ENCODE measurements at regions not wholly inside any gene's neighbourhood (a gene's known extent, or its start where the extent isn't known, plus 50 kb on each side); places are given as distances from the start of the nearest gene placed in this dataset.

GRCh38 chr9:103397868-103398600 is 402.9 kb downstream of the CYLC2 start:
- Mint-ChIP-seq H3K27me3 (peaks cover 4% of the 10 kb centered on the region), H3K4me1 (no peaks in the 10 kb centered on the region), H3K4me3 (no peak overlapping the region), H3K36me3 (ENCODE audit: low read depth) (no peaks in the 10 kb centered on the region), H3K9me3 (no peaks in the 10 kb centered on the region), H3K27ac (no peak overlapping the region)
- ATAC-seq (replicated peaks), result peak; percentile 59

GRCh38 chr9:103399535-103399934 is 404.4 kb downstream of the CYLC2 start:
- H3K4me1 Mint-ChIP-seq, result no peaks in the 10 kb centered on the region
- H3K27me3 Mint-ChIP-seq, result peaks cover 4% of the 10 kb centered on the region
- no peaks in the 10 kb centered on the region for H3K9me3 Mint-ChIP-seq
- no peaks in the 10 kb centered on the region for H3K36me3 Mint-ChIP-seq (ENCODE audit: low read depth)
- no peak overlapping the region for H3K27ac Mint-ChIP-seq
- H3K4me3 Mint-ChIP-seq, result no peak overlapping the region
- no peak for ATAC-seq (replicated peaks)

- Mint-ChIP-seq H3K4me1 (no peaks in the 10 kb centered on the region), H3K36me3 (ENCODE audit: low read depth) (no peaks in the 10 kb centered on the region), H3K4me3 (no peak overlapping the region), H3K27ac (no peak overlapping the region), H3K9me3 (no peaks in the 10 kb centered on the region), H3K27me3 (no peaks in the 10 kb centered on the region)
- no peak for ATAC-seq (replicated peaks)
These were observed 412.1 kb downstream of the CYLC2 start for GRCh38 chr9:103407260-103407659.

GRCh38 chr9:103410059-103410458 is 414.9 kb downstream of the CYLC2 start:
- Mint-ChIP-seq H3K27ac (no peak overlapping the region), H3K4me3 (no peak overlapping the region), H3K27me3 (no peaks in the 10 kb centered on the region), H3K9me3 (no peaks in the 10 kb centered on the region), H3K36me3 (ENCODE audit: low read depth) (no peaks in the 10 kb centered on the region), H3K4me1 (no peaks in the 10 kb centered on the region)
- ATAC-seq (replicated peaks), result no peak

- no peaks in the 10 kb centered on the region for H3K36me3 Mint-ChIP-seq (ENCODE audit: low read depth)
- H3K27ac Mint-ChIP-seq, result no peak overlapping the region
- no peaks in the 10 kb centered on the region for H3K27me3 Mint-ChIP-seq
- no peaks in the 10 kb centered on the region for H3K4me1 Mint-ChIP-seq
- no peak overlapping the region for H3K4me3 Mint-ChIP-seq
- ATAC-seq (replicated peaks), result no peak
- H3K9me3 Mint-ChIP-seq, result peaks cover 4% of the 10 kb centered on the region
These were observed 432.6 kb downstream of the CYLC2 start for GRCh38 chr9:103427696-103428095.

- no peaks in the 10 kb centered on the region for H3K36me3 Mint-ChIP-seq (ENCODE audit: low read depth)
- H3K9me3 Mint-ChIP-seq, result peaks cover 4% of the 10 kb centered on the region
- no peaks in the 10 kb centered on the region for H3K4me1 Mint-ChIP-seq
These were observed 435.3 kb downstream of the CYLC2 start for GRCh38 chr9:103430469-103430868.

GRCh38 chr9:103431809-103432208 is 436.7 kb downstream of the CYLC2 start:
- no peak overlapping the region for H3K4me3 Mint-ChIP-seq
- no peak overlapping the region for H3K27ac Mint-ChIP-seq
- no peaks in the 10 kb centered on the region for H3K27me3 Mint-ChIP-seq

More at GRCh38 chr9:103430469-103430868, 435.3 kb downstream of the CYLC2 start:
- Mint-ChIP-seq H3K4me3 (no peak overlapping the region), H3K27me3 (no peaks in the 10 kb centered on the region), H3K27ac (no peak overlapping the region)
- no peak for ATAC-seq (replicated peaks)

GRCh38 chr9:103444176-103444575 is 449.0 kb downstream of the CYLC2 start:
- Mint-ChIP-seq H3K27me3 (no peaks in the 10 kb centered on the region), H3K36me3 (ENCODE audit: low read depth) (no peaks in the 10 kb centered on the region)

More at GRCh38 chr9:103431809-103432208, 436.7 kb downstream of the CYLC2 start:
- no peak for ATAC-seq (replicated peaks)
- Mint-ChIP-seq H3K4me1 (no peaks in the 10 kb centered on the region), H3K36me3 (ENCODE audit: low read depth) (no peaks in the 10 kb centered on the region), H3K9me3 (peaks cover 4% of the 10 kb centered on the region)

GRCh38 chr9:103458826-103459225 is 463.7 kb downstream of the CYLC2 start:
- Mint-ChIP-seq H3K9me3 (peaks cover 3% of the 10 kb centered on the region), H3K36me3 (ENCODE audit: low read depth) (no peaks in the 10 kb centered on the region), H3K27ac (no peak overlapping the region), H3K4me3 (no peak overlapping the region), H3K27me3 (no peaks in the 10 kb centered on the region), H3K4me1 (no peaks in the 10 kb centered on the region)
- ATAC-seq (replicated peaks), result no peak

More at GRCh38 chr9:103444176-103444575, 449.0 kb downstream of the CYLC2 start:
- ATAC-seq (replicated peaks), result no peak
- Mint-ChIP-seq H3K4me3 (no peak overlapping the region), H3K9me3 (no peaks in the 10 kb centered on the region), H3K27ac (no peak overlapping the region), H3K4me1 (no peaks in the 10 kb centered on the region)

- Mint-ChIP-seq H3K27me3 (no peaks in the 10 kb centered on the region), H3K4me1 (no peaks in the 10 kb centered on the region), H3K36me3 (ENCODE audit: low read depth) (no peaks in the 10 kb centered on the region), H3K27ac (no peak overlapping the region), H3K9me3 (peaks cover 6% of the 10 kb centered on the region), H3K4me3 (no peak overlapping the region)
- no peak for ATAC-seq (replicated peaks)
These were observed 476.1 kb downstream of the CYLC2 start for GRCh38 chr9:103471241-103471640.

GRCh38 chr9:103474156-103474555 is 479.0 kb downstream of the CYLC2 start:
- no peak for ATAC-seq (replicated peaks)
- Mint-ChIP-seq H3K4me3 (no peak overlapping the region), H3K27ac (no peak overlapping the region), H3K27me3 (no peaks in the 10 kb centered on the region), H3K4me1 (no peaks in the 10 kb centered on the region), H3K9me3 (peaks cover 3% of the 10 kb centered on the region), H3K36me3 (ENCODE audit: low read depth) (no peaks in the 10 kb centered on the region)

- H3K4me1 Mint-ChIP-seq, result no peaks in the 10 kb centered on the region
- no peak overlapping the region for H3K4me3 Mint-ChIP-seq
- H3K27me3 Mint-ChIP-seq, result no peaks in the 10 kb centered on the region
- ATAC-seq (replicated peaks), result no peak
- no peaks in the 10 kb centered on the region for H3K36me3 Mint-ChIP-seq (ENCODE audit: low read depth)
- H3K9me3 Mint-ChIP-seq, result no peaks in the 10 kb centered on the region
- H3K27ac Mint-ChIP-seq, result no peak overlapping the region
These were observed 488.5 kb downstream of the CYLC2 start for GRCh38 chr9:103483471-103484096.

GRCh38 chr9:103485138-103485537 is 490.0 kb downstream of the CYLC2 start:
- ATAC-seq (replicated peaks), result no peak
- H3K27me3 Mint-ChIP-seq, result no peaks in the 10 kb centered on the region
- no peaks in the 10 kb centered on the region for H3K9me3 Mint-ChIP-seq
- H3K36me3 Mint-ChIP-seq (ENCODE audit: low read depth), result no peaks in the 10 kb centered on the region
- H3K4me1 Mint-ChIP-seq, result no peaks in the 10 kb centered on the region
- no peak overlapping the region for H3K4me3 Mint-ChIP-seq
- H3K27ac Mint-ChIP-seq, result no peak overlapping the region

GRCh38 chr9:103514767-103515166 is 519.6 kb downstream of the CYLC2 start:
- no peak for ATAC-seq (replicated peaks)
- H3K4me1 Mint-ChIP-seq, result no peaks in the 10 kb centered on the region
- no peaks in the 10 kb centered on the region for H3K27me3 Mint-ChIP-seq
- no peak overlapping the region for H3K27ac Mint-ChIP-seq
- H3K9me3 Mint-ChIP-seq, result peaks cover 5% of the 10 kb centered on the region
- no peaks in the 10 kb centered on the region for H3K36me3 Mint-ChIP-seq (ENCODE audit: low read depth)
- H3K4me3 Mint-ChIP-seq, result no peak overlapping the region

GRCh38 chr9:103522409-103522808 is 527.3 kb downstream of the CYLC2 start:
- Mint-ChIP-seq H3K36me3 (ENCODE audit: low read depth) (no peaks in the 10 kb centered on the region), H3K4me1 (no peaks in the 10 kb centered on the region), H3K9me3 (no peaks in the 10 kb centered on the region), H3K27ac (no peak overlapping the region), H3K27me3 (no peaks in the 10 kb centered on the region), H3K4me3 (no peak overlapping the region)
- no peak for ATAC-seq (replicated peaks)
